ENCODE measurements at regions not wholly inside any gene's neighbourhood (a gene's known extent, or its start where the extent isn't known, plus 50 kb on each side); places are given as distances from the start of the nearest gene placed in this dataset.

DNA sequence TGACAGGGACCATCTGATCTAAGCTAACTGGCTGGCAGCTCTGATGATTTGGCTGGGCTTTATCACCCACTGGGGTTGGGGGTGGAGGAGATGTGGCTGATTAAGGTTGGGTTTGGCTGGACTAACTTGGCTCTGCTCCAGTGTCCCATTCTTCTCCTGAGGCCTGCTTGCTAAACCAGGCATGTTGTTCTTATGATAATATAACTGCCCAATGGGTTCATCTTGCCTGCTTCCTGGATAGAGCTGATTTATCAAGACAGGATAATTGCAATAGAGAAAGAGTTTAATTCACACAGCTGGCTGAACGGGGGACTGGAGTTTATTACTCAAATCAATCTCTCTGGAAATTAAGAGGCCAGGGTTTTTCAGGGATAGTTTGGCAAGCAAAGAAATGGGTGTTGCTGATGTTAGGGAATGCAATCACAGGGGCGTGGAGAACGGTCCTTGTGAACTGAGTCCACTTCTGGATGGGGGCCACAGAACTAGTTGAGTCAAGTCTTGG, 150.4 kb downstream of the PTH2R start:
- no peaks in the 10 kb centered on the region for H3K4me1 Mint-ChIP-seq

GRCh38 chr2:208565690-208566416, 159.3 kb downstream of the PTH2R start:
- DNase-seq (no peak), ATAC-seq (no peak)
- Histone ChIP-seq H3K36me3 (ENCODE audit: control insufficient read depth in 2 of 3, insufficient read depth in 3 of 3, low read length in 3 of 3) (no peaks in the 10 kb centered on the region), H3K27me3 (ENCODE audit: control insufficient read depth in 2 of 2, insufficient read depth in 2 of 2, low read length in 2 of 2) (no peaks in the 10 kb centered on the region), H3K27ac (ENCODE audit: low read depth, low read length) (no peak overlapping the region), H3K9me3 (ENCODE audit: control insufficient read depth in 2 of 3, low read length in 3 of 3) (no peaks in the 10 kb centered on the region), H3K4me3 (ENCODE audit: low read length) (no peak overlapping the region), H3K4me1 (ENCODE audit: control insufficient read depth in 2 of 2, insufficient read depth in 2 of 2, low read length in 2 of 2) (no peaks in the 10 kb centered on the region)
- H3K27ac Mint-ChIP-seq, result no peak overlapping the region
- H3K36me3 Mint-ChIP-seq, result no peaks in the 10 kb centered on the region
- intact Hi-C loops (cut with micrococcal nuclease), result no loop called here
- ChIA-PET CTCF (no interaction called here), POLR2A (no interaction called here)
- H3K4me1 Mint-ChIP-seq, result no peaks in the 10 kb centered on the region
- no peaks in the 10 kb centered on the region for H3K27me3 Mint-ChIP-seq
- H3K9me3 Mint-ChIP-seq, result peaks cover 0 to 26% (median 7%) of the 10 kb centered on the region in 11 donors
- H3K4me3 Mint-ChIP-seq, result no peak overlapping the region

More for the DNA sequence above, 150.4 kb downstream of the PTH2R start:
- H3K9me3 Mint-ChIP-seq, result peaks cover 0 to 19% (median 6%) of the 10 kb centered on the region in 11 donors
- ChIA-PET CTCF (no interaction called here), POLR2A (no interaction called here)
- ATAC-seq (no peak), DNase-seq (no peak)
- intact Hi-C loops (cut with micrococcal nuclease), result no loop called here
- no peaks in the 10 kb centered on the region for H3K9me3 ChIP-seq (ENCODE audit: control insufficient read depth in 2 of 3, low read length in 3 of 3)
- no peak overlapping the region for H3K27ac Mint-ChIP-seq
- H3K27me3 ChIP-seq (ENCODE audit: control insufficient read depth in 2 of 2, insufficient read depth in 2 of 2, low read length in 2 of 2), result no peaks in the 10 kb centered on the region
- H3K4me3 Mint-ChIP-seq, result no peak overlapping the region
- no peaks in the 10 kb centered on the region for H3K4me1 ChIP-seq (ENCODE audit: control insufficient read depth in 2 of 2, insufficient read depth in 2 of 2, low read length in 2 of 2)
- H3K27me3 Mint-ChIP-seq, result no peaks in the 10 kb centered on the region
- H3K36me3 ChIP-seq (ENCODE audit: control insufficient read depth in 2 of 3, insufficient read depth in 3 of 3, low read length in 3 of 3), result no peaks in the 10 kb centered on the region
- H3K4me3 ChIP-seq (ENCODE audit: low read length), result no peak overlapping the region
- no peak overlapping the region for H3K27ac ChIP-seq (ENCODE audit: low read depth, low read length)
- no peaks in the 10 kb centered on the region for H3K36me3 Mint-ChIP-seq

- no peaks in the 10 kb centered on the region for H3K27me3 ChIP-seq (ENCODE audit: control insufficient read depth in 2 of 2, insufficient read depth in 2 of 2, low read length in 2 of 2)
- intact Hi-C loops (cut with micrococcal nuclease), result no loop called here
- Mint-ChIP-seq H3K27me3 (peaks cover 0 to 4% (median 0%) of the 10 kb centered on the region in 5 donors), H3K36me3 (no peaks in the 10 kb centered on the region), H3K27ac (no peak overlapping the region), H3K4me1 (no peaks in the 10 kb centered on the region), H3K9me3 (peaks cover 0 to 10% (median 4%) of the 10 kb centered on the region in 11 donors), H3K4me3 (no peak overlapping the region)
- POLR2A ChIA-PET, result no interaction called here
- H3K36me3 ChIP-seq (ENCODE audit: control insufficient read depth in 2 of 3, insufficient read depth in 3 of 3, low read length in 3 of 3), result no peaks in the 10 kb centered on the region
- H3K4me3 ChIP-seq (ENCODE audit: low read length), result no peak overlapping the region
- no peaks in the 10 kb centered on the region for H3K9me3 ChIP-seq (ENCODE audit: control insufficient read depth in 2 of 3, low read length in 3 of 3)
- CTCF ChIA-PET, result no interaction called here
- H3K4me1 ChIP-seq (ENCODE audit: control insufficient read depth in 2 of 2, insufficient read depth in 2 of 2, low read length in 2 of 2), result no peaks in the 10 kb centered on the region
- ATAC-seq, result no peak
- H3K27ac ChIP-seq (ENCODE audit: low read depth, low read length), result no peak overlapping the region
- DNase-seq, result no peak
Observed at GRCh38 chr2:208568203-208568602, 161.6 kb downstream of the PTH2R start.

GRCh38 chr2:208570066-208570465, 163.5 kb downstream of the PTH2R start:
- POLR2A ChIA-PET, result no interaction called here
- Histone ChIP-seq H3K27ac (ENCODE audit: low read depth, low read length) (no peak overlapping the region), H3K4me1 (ENCODE audit: control insufficient read depth in 2 of 2, insufficient read depth in 2 of 2, low read length in 2 of 2) (no peaks in the 10 kb centered on the region), H3K4me3 (ENCODE audit: low read length) (no peak overlapping the region), H3K9me3 (ENCODE audit: control insufficient read depth in 2 of 3, low read length in 3 of 3) (no peaks in the 10 kb centered on the region), H3K36me3 (ENCODE audit: control insufficient read depth in 2 of 3, insufficient read depth in 3 of 3, low read length in 3 of 3) (no peaks in the 10 kb centered on the region), H3K27me3 (ENCODE audit: control insufficient read depth in 2 of 2, insufficient read depth in 2 of 2, low read length in 2 of 2) (no peaks in the 10 kb centered on the region)
- H3K27me3 Mint-ChIP-seq, result peaks cover 0 to 4% (median 0%) of the 10 kb centered on the region in 5 donors
- ATAC-seq (no peak), DNase-seq (no peak)
- H3K9me3 Mint-ChIP-seq, result peaks cover 0 to 7% (median 0%) of the 10 kb centered on the region in 11 donors
- CTCF ChIA-PET, result no interaction called here
- no peak overlapping the region for H3K4me3 Mint-ChIP-seq
- intact Hi-C loops (cut with micrococcal nuclease), result no loop called here
- no peak overlapping the region for H3K27ac Mint-ChIP-seq
- H3K4me1 Mint-ChIP-seq, result no peaks in the 10 kb centered on the region
- H3K36me3 Mint-ChIP-seq, result no peaks in the 10 kb centered on the region

DNA sequence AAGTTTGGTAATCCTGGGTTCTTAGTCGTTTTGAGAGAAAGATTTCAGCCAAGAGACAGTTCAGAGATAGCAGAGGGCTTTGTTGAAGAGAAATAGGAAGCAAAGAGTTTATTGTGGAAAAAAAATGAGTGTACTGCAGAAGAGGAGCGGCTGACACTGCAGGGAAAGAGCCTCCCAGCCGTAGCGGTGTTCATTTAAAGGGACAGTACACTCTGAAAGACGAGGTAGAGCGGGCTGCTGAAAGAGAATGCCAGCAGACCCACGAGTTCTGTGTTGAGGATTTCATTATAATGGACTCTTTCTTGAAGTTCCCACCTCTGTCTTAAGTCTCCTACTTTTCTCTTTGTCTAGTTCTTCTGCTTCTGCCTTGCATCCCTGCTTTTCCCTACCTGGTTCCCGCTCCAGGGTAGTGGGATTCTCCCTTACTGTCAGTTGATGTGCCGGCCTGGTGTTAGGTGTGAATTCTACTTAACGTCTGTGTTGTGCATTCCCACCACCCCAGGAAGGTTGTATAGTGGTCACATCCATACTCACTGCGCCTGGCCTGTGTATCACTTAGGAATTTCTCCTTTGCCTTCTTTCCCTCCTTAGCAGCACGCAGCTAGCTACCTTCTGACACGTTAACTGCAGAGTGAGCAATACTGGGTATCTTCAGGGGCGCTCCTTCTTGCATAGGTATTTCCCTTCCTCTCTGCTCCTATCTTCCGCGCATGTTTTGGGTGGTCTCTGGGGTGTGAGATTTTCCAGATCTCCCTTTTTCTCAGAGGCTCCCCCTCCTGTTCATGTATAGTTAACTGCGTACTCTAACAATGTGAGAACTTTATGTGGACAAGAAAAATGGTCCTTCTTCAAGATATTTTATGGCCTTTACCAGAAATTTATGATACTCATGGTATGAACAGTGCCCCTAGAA, 164.5 kb downstream of the PTH2R start:
- Histone ChIP-seq H3K4me3 (ENCODE audit: low read length) (no peak overlapping the region), H3K36me3 (ENCODE audit: control insufficient read depth in 2 of 3, insufficient read depth in 3 of 3, low read length in 3 of 3) (no peaks in the 10 kb centered on the region), H3K27me3 (ENCODE audit: control insufficient read depth in 2 of 2, insufficient read depth in 2 of 2, low read length in 2 of 2) (no peaks in the 10 kb centered on the region), H3K9me3 (ENCODE audit: control insufficient read depth in 2 of 3, low read length in 3 of 3) (no peaks in the 10 kb centered on the region), H3K27ac (ENCODE audit: low read depth, low read length) (no peak overlapping the region), H3K4me1 (ENCODE audit: control insufficient read depth in 2 of 2, insufficient read depth in 2 of 2, low read length in 2 of 2) (no peaks in the 10 kb centered on the region)
- H3K4me3 Mint-ChIP-seq, result no peak overlapping the region
- ATAC-seq (peak; percentile 18), DNase-seq (no peak)
- H3K27ac Mint-ChIP-seq, result no peak overlapping the region
- peaks cover 0 to 4% (median 0%) of the 10 kb centered on the region in 5 donors for H3K27me3 Mint-ChIP-seq
- no peaks in the 10 kb centered on the region for H3K4me1 Mint-ChIP-seq
- POLR2A ChIA-PET, result no interaction called here
- CTCF ChIA-PET, result no interaction called here
- H3K9me3 Mint-ChIP-seq, result peaks cover 0 to 13% (median 0%) of the 10 kb centered on the region in 11 donors
- H3K36me3 Mint-ChIP-seq, result no peaks in the 10 kb centered on the region
- intact Hi-C loops (cut with micrococcal nuclease), result no loop called here

- H3K27me3 ChIP-seq (ENCODE audit: control insufficient read depth in 2 of 2, insufficient read depth in 2 of 2, low read length in 2 of 2), result no peaks in the 10 kb centered on the region
- peaks cover 0 to 4% (median 0%) of the 10 kb centered on the region in 5 donors for H3K27me3 Mint-ChIP-seq
- no peak overlapping the region for H3K27ac ChIP-seq (ENCODE audit: low read depth, low read length)
- no peaks in the 10 kb centered on the region for H3K36me3 Mint-ChIP-seq
- POLR2A ChIA-PET, result no interaction called here
- no peak overlapping the region for H3K4me3 ChIP-seq (ENCODE audit: low read length)
- H3K4me3 Mint-ChIP-seq, result no peak overlapping the region
- H3K9me3 Mint-ChIP-seq, result peaks cover 0 to 19% (median 2%) of the 10 kb centered on the region in 11 donors
- H3K9me3 ChIP-seq (ENCODE audit: control insufficient read depth in 2 of 3, low read length in 3 of 3), result no peaks in the 10 kb centered on the region
- intact Hi-C loops (cut with micrococcal nuclease), result no loop called here
- H3K4me1 ChIP-seq (ENCODE audit: control insufficient read depth in 2 of 2, insufficient read depth in 2 of 2, low read length in 2 of 2), result no peaks in the 10 kb centered on the region
- no peaks in the 10 kb centered on the region for H3K36me3 ChIP-seq (ENCODE audit: control insufficient read depth in 2 of 3, insufficient read depth in 3 of 3, low read length in 3 of 3)
- no peak for ATAC-seq
- no peak for DNase-seq
- no peak overlapping the region for H3K27ac Mint-ChIP-seq
- H3K4me1 Mint-ChIP-seq, result no peaks in the 10 kb centered on the region
- CTCF ChIA-PET, result no interaction called here
Observed at GRCh38 chr2:208571764-208572131, 165.2 kb downstream of the PTH2R start.

Data from naive thymus-derived CD4-positive, alpha-beta T cell (primary cell).